ENCODE measurements at regions not wholly inside any gene's neighbourhood (a gene's known extent, or its start where the extent isn't known, plus 50 kb on each side); places are given as distances from the start of the nearest gene placed in this dataset.

DNA sequence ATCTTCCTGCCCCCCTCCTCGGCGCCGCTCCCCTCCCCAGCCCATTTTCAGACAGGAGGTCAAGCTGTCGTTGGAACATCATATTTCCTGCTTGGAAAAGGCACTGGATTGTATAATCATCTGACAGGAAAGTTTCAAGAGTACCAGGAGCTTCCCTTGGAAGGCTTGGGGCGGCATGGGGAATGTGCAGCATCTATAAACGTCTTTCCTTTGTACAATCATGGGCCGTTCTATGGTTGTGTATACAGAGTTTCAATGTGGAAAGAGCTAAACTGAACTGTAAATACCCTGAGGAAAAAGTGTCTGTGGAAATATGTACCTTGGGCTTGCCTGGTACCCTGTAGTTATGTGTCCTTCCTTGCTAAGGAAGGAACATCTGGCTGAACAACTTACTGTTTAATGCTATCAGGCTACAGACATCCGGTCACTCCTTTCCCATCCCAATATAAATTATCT is 368.1 kb upstream of the ADGRL2 start:
- H3K4me1 ChIP-seq (ENCODE audit: control insufficient read depth in 1 of 2, low read depth in 2 of 2) = peaks cover 0 to 9% of the 10 kb centered on the region in 2 donors
- H3K9me3 ChIP-seq = no peaks in the 10 kb centered on the region
- DNase-seq (ENCODE audit: low spot score) (no peak), ATAC-seq (ENCODE audit: insufficient number of reproducible peaks, low FRiP score, low read depth) (no peak)
- no peaks in the 10 kb centered on the region for H3K36me3 ChIP-seq
- H3K27me3 ChIP-seq (replicated peaks; ENCODE audit: insufficient read depth) = no peaks in the 10 kb centered on the region
- no peak overlapping the region for H3K27ac ChIP-seq
- TF ChIP-seq, protein P1, sequence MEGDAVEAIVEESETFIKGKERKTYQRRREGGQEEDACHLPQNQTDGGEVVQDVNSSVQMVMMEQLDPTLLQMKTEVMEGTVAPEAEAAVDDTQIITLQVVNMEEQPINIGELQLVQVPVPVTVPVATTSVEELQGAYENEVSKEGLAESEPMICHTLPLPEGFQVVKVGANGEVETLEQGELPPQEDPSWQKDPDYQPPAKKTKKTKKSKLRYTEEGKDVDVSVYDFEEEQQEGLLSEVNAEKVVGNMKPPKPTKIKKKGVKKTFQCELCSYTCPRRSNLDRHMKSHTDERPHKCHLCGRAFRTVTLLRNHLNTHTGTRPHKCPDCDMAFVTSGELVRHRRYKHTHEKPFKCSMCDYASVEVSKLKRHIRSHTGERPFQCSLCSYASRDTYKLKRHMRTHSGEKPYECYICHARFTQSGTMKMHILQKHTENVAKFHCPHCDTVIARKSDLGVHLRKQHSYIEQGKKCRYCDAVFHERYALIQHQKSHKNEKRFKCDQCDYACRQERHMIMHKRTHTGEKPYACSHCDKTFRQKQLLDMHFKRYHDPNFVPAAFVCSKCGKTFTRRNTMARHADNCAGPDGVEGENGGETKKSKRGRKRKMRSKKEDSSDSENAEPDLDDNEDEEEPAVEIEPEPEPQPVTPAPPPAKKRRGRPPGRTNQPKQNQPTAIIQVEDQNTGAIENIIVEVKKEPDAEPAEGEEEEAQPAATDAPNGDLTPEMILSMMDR (IDR thresholded peaks at IDR 0.05) = no peak
- H3K4me3 ChIP-seq = no peak overlapping the region

DNA sequence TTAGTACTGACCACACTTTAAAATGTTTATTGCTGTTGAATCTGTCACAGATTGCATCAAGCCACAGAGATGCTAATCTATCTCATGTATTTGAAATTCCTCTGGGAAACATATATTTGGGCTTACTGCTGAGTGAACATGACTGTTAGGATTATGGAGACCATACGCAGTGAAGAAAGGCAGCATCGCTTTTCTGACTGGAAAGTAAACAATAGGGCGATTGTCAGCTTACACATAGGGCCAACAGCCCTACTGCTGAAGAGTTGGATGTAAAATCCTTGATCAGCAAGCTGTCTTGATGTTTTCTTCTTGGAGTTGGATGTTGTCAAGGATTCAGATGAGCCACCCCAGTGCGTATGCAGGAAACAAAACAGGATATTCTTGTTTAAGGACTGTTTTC is 368.7 kb upstream of the ADGRL2 start:
- no peaks in the 10 kb centered on the region for H3K36me3 ChIP-seq
- H3K27ac ChIP-seq = no peak overlapping the region
- TF ChIP-seq, protein P1 (IDR thresholded peaks at IDR 0.05) = no peak
- ATAC-seq (ENCODE audit: insufficient number of reproducible peaks, low FRiP score, low read depth) (no peak), DNase-seq (ENCODE audit: low spot score) (no peak)
- no peak overlapping the region for H3K4me3 ChIP-seq
- H3K9me3 ChIP-seq = no peaks in the 10 kb centered on the region
- no peaks in the 10 kb centered on the region for H3K27me3 ChIP-seq (replicated peaks; ENCODE audit: insufficient read depth)
- peaks cover 0 to 4% of the 10 kb centered on the region in 2 donors for H3K4me1 ChIP-seq (ENCODE audit: control insufficient read depth in 1 of 2, low read depth in 2 of 2)

DNA sequence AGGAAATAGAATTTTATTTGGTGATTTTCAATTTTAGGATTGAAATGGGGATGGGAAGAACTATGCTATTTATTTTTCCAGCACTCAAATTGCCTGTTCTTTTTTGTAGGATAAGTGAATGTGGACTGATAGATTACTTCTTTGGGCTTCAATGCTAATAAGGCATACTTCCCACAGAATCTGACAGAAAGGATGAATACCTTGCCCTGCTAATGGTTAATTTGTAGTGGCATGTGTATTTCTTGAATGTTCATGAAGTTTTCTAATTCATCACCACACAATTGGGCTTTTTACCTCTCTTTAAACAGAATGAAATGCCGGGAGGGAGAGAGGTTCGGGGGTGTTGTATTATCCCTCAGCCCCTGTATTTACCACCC is 369.1 kb upstream of the ADGRL2 start:
- TF ChIP-seq, protein P1 (IDR thresholded peaks at IDR 0.05) = no peak
- ATAC-seq (ENCODE audit: insufficient number of reproducible peaks, low FRiP score, low read depth) (no peak), DNase-seq (ENCODE audit: low spot score) (no peak)
- H3K4me3 ChIP-seq = no peak overlapping the region
- no peak overlapping the region for H3K27ac ChIP-seq
- no peaks in the 10 kb centered on the region for H3K9me3 ChIP-seq
- H3K4me1 ChIP-seq (ENCODE audit: control insufficient read depth in 1 of 2, low read depth in 2 of 2) = no peaks in the 10 kb centered on the region
- no peaks in the 10 kb centered on the region for H3K36me3 ChIP-seq
- no peaks in the 10 kb centered on the region for H3K27me3 ChIP-seq (replicated peaks; ENCODE audit: insufficient read depth)

GRCh38 chr1:81430955-81431623 is 369.6 kb upstream of the ADGRL2 start:
- H3K9me3 ChIP-seq = no peaks in the 10 kb centered on the region
- no peak overlapping the region for H3K4me3 ChIP-seq
- H3K36me3 ChIP-seq = no peaks in the 10 kb centered on the region
- DNase-seq (ENCODE audit: low spot score) = no peak
- TF ChIP-seq, protein P1 (IDR thresholded peaks at IDR 0.05) = no peak
- H3K4me1 ChIP-seq (ENCODE audit: control insufficient read depth in 1 of 2, low read depth in 2 of 2) = no peaks in the 10 kb centered on the region
- no peaks in the 10 kb centered on the region for H3K27me3 ChIP-seq (replicated peaks; ENCODE audit: insufficient read depth)
- ATAC-seq (ENCODE audit: insufficient number of reproducible peaks, low FRiP score, low read depth) = no peak
- H3K27ac ChIP-seq = no peak overlapping the region

- DNase-seq (ENCODE audit: low spot score) (no peak), ATAC-seq (ENCODE audit: insufficient number of reproducible peaks, low FRiP score, low read depth) (no peak)
- TF ChIP-seq, protein P1 (IDR thresholded peaks at IDR 0.05) = no peak
These were observed 370.3 kb upstream of the ADGRL2 start for GRCh38 chr1:81430236-81430938.

More at GRCh38 chr1:81430236-81430938, 370.3 kb upstream of the ADGRL2 start:
- Histone ChIP-seq H3K9me3 (no peaks in the 10 kb centered on the region), H3K4me3 (no peak overlapping the region), H3K27me3 (replicated peaks; ENCODE audit: insufficient read depth) (no peaks in the 10 kb centered on the region), H3K27ac (no peak overlapping the region), H3K36me3 (no peaks in the 10 kb centered on the region), H3K4me1 (ENCODE audit: control insufficient read depth in 1 of 2, low read depth in 2 of 2) (no peaks in the 10 kb centered on the region)
